ENCODE measurements at regions not wholly inside any gene's neighbourhood (a gene's known extent, or its start where the extent isn't known, plus 50 kb on each side); places are given as distances from the start of the nearest gene placed in this dataset.

DNA sequence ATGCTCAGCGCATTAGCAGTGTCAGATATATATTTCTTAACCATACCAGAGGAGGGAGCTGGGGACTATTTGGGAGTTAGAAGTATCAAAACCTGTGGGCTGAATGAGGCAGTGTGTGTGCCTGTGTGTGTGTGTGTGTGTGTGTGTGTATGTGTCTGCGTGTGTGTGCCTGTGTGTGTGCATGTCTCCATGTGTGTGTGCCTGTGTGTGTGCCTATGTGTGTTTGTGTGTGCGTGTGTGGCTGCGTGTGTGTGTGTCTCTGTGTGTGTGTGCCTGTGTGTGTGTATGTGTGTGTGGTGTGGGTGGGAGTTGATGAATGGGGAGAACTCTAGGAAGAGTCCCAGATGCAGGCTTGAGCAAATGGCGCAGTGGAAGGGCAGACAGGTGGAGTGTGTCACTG is 92.9 kb downstream of the PAX1 start:
- TF ChIP-seq, protein P1, sequence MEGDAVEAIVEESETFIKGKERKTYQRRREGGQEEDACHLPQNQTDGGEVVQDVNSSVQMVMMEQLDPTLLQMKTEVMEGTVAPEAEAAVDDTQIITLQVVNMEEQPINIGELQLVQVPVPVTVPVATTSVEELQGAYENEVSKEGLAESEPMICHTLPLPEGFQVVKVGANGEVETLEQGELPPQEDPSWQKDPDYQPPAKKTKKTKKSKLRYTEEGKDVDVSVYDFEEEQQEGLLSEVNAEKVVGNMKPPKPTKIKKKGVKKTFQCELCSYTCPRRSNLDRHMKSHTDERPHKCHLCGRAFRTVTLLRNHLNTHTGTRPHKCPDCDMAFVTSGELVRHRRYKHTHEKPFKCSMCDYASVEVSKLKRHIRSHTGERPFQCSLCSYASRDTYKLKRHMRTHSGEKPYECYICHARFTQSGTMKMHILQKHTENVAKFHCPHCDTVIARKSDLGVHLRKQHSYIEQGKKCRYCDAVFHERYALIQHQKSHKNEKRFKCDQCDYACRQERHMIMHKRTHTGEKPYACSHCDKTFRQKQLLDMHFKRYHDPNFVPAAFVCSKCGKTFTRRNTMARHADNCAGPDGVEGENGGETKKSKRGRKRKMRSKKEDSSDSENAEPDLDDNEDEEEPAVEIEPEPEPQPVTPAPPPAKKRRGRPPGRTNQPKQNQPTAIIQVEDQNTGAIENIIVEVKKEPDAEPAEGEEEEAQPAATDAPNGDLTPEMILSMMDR (IDR thresholded peaks at IDR 0.05; ENCODE audit: control extremely low read depth in 1 of 3, insufficient read depth in 1 of 3, low read depth in 1 of 3, low read length in 3 of 3), result no peak
- TF ChIP-seq EZH2 (IDR thresholded peaks at IDR 0.05; ENCODE audit: low read depth, low read length, severe bottlenecking) (no peak), HDAC2 (IDR thresholded peaks at IDR 0.05; ENCODE audit: borderline replicate concordance in 1 of 2, low read depth in 2 of 2, low read length in 2 of 2) (no peak), EGR1 (IDR thresholded peaks at IDR 0.05; ENCODE audit: borderline replicate concordance, low read depth, low read length) (no peak), GABPA (IDR thresholded peaks at IDR 0.05; ENCODE audit: borderline replicate concordance, insufficient read depth, low read length) (no peak), POLR2AphosphoS5 (IDR thresholded peaks at IDR 0.05; ENCODE audit: low read depth, low read length) (no peak), EP300 (IDR thresholded peaks at IDR 0.05; ENCODE audit: borderline replicate concordance in 1 of 2, low read depth in 2 of 2, low read length in 2 of 2) (no peak), TAF1 (IDR thresholded peaks at IDR 0.05; ENCODE audit: low read depth, low read length) (no peak), NRF1 (IDR thresholded peaks at IDR 0.05; ENCODE audit: low read depth, low read length) (no peak), CREB1 (IDR thresholded peaks at IDR 0.05) (no peak), CEBPB (IDR thresholded peaks at IDR 0.05; ENCODE audit: low read depth, low read length) (no peak), SIN3A (conservative IDR thresholded peaks at IDR 0.05 in 1 of 2, IDR thresholded peaks at IDR 0.05 in 1 of 2; ENCODE audit: low read depth in 1 of 2, low read length in 2 of 2) (no peak)
- TF ChIP-seq, protein P2, sequence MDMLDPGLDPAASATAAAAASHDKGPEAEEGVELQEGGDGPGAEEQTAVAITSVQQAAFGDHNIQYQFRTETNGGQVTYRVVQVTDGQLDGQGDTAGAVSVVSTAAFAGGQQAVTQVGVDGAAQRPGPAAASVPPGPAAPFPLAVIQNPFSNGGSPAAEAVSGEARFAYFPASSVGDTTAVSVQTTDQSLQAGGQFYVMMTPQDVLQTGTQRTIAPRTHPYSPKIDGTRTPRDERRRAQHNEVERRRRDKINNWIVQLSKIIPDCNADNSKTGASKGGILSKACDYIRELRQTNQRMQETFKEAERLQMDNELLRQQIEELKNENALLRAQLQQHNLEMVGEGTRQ (IDR thresholded peaks at IDR 0.05; ENCODE audit: low read length), result no peak

Measured in H1 (cell line).